ENCODE measurements at regions not wholly inside any gene's neighbourhood (a gene's known extent, or its start where the extent isn't known, plus 50 kb on each side); places are given as distances from the start of the nearest gene placed in this dataset.

DNA sequence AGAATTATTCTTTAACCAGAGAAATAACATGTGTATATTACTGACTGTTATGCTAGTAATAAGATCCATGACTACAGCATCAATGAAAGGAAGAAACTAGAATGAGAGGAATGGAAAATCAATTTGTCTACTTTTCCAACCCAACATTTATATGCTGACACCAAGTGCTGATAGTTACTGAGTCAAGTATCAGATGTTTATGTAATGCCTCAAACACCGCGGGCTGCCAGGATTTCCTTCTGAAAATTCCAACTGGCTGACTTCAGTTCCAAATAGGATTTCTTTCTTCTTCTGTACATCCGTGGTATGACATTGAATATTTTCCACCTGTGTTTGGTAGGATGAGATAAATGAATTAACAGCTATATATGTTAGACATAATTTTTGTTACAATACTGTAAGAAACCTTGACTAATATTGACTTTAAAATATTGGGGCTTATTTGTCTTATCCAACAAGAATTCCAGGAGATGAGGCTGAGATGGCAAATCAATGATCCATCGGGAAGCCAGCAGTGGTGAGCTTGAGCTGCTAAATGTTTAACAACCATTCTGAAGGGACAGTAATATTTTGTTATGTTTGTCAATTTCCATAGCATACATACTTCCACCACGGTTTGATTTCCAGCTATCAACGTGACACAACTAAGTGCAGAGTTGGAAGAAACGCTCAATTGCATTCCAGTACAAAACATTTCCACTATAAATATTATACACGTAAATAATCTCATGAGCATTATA is 435.2 kb upstream of the AUTS2 start:
- DNase-seq (ENCODE audit: low read depth): no peak

DNA sequence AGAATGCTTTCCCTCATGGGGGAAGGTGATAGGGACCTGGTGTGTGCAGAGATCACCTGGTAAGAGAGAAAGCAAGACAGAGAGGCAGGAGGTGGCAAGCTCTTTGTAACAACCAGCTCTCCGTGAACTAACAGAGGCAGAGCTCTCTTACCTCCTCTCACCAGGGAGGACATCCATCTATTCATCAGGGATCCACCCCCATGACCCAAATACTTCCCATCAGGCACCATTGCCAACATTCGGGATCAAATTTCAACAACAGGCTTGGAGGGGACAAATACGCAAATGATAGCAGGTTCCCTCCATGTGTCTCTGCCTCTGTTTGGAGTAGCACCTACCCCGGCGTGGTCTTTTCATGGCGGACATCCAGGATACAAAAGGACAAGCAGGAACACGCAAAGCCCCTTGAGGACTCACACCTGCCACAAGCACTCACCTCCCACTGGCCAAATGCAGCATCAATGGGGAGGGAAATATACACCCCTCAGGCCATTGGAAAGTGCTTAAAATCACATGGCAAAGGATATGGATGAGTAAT is 431.2 kb upstream of the AUTS2 start:
- no peak for DNase-seq (ENCODE audit: low read depth)

DNA sequence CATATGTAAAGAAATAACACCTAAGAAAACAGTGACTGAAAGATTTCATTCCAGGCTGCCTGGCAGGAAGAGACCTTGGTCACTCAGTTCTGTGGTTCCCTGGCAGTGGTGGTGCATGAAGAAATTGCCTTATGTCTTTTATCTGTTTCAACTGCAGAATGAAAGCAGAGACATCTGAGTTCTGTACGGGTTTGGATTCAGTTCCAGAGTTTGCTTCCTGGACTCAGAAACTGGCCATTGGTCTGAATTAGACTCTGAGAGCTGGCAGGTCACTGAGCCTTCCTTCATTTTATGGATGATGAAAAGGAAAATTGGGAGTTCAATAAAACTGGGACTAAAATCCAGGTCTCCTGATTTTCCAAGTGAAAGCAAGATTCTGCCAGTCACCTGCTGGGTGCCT is 428.9 kb upstream of the AUTS2 start:
- no peak for DNase-seq (ENCODE audit: low read depth)

DNA sequence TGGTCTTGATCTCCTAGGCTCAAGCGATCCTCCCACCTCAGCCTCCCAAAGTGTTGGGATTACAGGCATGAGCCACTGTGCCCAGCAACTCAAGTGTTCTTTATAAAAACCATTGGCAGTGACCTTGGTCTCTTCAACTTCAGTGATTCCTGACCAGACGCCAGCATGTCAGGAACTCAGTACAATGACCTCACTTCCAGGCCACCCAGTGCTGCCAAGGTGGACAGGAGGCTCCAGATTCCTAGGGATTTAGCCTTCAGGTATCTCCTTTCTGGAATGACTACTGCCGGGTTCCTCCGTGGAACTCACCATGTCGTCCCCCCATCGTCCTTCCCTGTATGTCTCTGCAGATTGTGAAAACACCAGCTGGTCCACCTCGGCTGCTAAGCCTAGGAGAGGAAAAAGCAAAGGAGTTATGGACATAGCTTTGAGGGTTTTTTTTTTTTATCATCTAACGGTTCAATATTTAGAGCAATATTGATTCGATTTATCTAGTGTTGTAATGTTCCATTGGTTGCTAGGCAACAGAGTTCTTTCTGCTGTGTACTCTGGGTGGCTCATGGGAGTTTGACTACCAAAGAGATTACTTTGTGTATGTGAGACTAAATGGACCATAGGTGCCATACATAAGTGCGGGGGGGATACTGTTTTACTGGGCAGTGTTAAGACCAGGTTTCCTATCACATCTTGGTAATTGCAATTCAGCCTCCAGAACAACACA is 425.8 kb upstream of the AUTS2 start:
- DNase-seq (ENCODE audit: low read depth): no peak

DNA sequence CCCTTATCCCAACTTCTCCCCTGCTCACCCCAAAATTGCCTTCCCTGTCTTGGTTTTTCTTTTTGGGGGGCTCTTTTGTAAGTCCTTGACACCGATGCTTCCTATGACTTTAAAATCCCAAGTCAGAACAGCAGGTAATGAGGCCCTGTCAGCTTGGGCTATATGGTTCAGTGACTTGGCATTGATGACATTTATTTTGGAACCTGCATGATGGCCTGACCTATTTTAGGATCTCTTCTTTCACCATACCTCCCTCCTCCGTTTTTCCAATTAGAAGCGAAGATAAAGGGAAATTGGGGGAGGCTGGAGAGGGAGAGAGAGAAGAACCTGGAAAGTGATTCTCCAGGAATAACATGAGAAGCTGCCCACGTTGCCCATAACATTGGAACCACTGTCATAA is 424.9 kb upstream of the AUTS2 start:
- no peak for DNase-seq (ENCODE audit: low read depth)

DNA sequence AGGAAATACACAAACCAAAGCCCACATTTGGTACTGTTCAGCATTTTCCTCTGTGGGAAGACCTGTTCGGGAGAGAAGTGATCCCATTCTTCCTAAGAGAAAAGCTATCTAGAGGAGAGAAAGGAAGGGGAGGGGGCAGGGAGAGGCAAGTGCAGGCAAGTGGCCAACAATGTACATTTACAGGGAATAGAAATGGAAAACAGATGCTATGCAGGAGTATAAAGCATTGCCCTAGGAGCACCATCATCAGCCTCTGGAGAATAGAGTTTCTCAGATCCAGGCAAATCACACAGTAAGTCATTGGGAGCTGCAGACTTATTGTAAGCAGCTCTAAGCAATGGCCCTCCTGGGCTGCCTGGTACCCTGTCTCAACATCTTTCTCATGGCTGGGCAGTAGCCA is 424.4 kb upstream of the AUTS2 start:
- no peak for DNase-seq (ENCODE audit: low read depth)

DNA sequence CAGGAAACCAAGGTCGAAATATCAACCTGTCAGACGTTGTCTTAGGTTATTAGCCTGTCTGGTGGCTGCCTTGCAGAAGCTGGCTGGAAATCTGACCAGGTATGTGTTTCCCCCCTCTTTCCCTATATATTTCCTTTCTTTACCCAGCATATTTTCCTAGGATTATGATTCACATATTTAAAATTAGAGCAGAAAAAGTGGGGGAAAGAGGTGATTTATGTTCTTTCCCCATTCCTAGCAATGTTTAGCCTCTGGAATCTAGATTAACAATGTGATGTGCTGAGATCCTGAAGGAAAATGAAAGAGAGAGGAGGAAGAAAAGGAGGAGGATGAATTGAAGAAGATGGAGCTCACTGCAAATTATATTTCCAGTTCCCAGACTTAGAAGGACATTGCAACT is 421.4 kb upstream of the AUTS2 start:
- DNase-seq (ENCODE audit: low read depth): no peak

DNA sequence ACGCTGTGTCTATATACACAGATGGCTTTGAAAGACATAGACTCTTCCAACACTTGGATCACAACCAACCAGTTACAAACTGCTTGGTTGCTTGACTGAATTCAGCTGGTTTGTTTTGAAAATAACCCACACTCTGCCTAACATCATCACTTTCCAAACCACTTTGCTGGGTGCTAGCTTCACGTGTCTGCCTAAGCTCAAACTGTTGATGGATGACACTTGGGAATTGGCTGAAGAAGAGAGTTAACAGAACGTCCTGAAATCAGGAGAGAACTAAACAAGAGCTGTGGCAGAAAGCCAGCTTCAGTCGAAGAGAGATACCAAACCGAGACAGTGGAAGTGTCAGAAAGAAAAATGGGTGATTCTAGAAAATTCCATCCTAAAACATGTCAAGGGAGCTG is 420.8 kb upstream of the AUTS2 start:
- DNase-seq (ENCODE audit: low read depth): no peak

DNA sequence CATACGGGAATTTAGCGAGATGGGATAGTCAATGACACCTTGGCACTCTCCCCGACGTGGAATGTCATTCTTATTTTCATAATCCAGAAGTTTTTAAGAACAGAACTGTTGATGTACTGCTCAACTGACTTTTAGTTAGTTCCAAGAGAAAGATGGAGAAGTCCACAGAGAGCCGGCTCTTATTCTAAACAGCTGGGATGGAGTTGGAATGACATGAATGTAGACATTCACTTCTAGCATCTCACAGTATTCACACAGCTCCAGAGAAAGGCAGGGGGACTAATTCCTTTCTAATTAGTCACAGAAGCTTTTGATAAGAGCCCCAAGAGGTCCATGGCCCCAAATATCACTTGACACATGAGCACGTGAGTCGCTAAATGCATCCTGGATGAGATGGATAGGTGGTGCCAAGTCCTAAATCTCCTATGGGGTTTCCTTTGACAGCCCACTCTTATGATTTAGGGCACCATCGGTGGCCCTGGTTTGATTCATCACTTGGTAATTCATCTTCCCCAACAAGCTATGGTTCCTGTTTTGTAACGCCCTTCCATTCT is 420.3 kb upstream of the AUTS2 start:
- DNase-seq (ENCODE audit: low read depth): no peak

DNA sequence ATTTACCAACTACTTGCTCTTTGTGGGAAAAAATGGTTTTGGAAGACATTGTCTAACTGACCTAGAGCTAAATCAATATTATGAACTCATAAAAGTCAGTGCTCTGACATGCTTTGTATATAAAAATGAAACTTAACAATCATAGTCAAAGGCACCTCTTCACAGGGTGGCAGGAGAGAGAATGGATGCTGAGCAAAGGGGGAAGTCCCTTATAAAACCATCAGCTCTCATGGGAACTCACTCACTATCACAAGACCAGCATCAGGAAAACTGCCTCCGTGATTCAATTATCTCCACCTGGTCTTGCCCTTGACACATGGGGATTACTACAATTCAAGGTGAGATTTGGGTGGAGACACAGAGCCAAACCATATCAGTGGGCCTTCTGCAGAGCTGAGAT is 417.6 kb upstream of the AUTS2 start:
- no peak for DNase-seq (ENCODE audit: low read depth)

DNA sequence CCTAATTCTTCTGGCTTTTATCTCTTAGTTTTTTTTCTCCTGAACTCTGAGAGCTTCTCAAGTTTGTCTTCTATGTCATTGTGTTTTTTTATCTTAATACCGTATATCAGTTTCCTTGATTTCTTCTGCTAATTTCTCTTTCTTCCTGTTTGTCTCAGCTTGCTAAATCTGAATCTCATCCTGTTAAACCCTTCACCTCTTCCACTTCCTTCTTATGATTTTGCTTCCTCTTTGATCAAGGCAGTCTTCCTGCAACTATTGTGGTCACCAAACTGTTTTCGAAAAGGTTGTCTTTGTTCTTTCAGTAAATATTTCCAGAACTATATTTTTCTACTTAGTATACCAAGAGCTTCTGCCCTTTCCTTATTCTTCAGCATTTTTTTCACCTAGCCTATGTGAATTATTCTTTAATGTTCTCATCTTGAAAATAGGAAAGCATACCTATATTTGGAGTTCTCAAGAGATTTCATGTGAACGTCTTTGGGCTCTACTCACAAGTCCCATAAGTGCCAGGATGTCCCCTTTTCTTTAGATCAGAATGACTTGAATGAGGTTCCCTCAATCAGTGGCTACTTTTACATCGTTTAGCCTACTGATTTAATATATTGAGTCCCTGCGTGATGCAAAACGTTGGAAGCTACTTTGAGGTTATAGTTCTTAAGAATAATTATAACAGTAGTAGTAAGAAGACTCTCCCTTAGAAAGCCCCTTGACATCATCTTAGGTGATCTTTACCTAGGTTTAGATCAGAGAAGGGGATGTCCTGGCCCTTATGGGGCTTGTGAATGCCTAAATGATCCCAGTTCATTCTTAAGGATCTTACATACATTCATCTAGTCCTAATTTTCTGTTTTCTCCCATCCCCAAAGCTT is 415.4 kb upstream of the AUTS2 start:
- no peak for DNase-seq (ENCODE audit: low read depth)

DNA sequence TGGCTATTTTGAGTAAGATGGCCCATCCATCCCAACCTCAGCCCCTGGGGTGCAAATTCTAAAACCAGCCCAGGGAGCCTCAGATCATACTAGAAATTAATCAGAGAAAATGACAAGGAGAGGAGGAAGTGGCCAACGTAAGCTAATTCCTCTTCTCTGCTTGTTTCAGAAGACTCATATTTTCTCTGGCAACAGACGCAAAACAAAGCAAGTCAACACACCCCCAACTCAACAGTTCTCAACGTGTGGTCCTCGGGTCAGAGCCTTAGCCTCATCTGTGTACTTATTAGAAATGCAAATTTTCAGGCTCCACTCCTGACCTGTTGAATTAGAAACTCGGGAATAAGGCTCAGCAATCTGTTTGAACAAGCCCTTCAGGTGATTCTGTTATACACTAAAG is 413.9 kb upstream of the AUTS2 start:
- no peak for DNase-seq (ENCODE audit: low read depth)

DNA sequence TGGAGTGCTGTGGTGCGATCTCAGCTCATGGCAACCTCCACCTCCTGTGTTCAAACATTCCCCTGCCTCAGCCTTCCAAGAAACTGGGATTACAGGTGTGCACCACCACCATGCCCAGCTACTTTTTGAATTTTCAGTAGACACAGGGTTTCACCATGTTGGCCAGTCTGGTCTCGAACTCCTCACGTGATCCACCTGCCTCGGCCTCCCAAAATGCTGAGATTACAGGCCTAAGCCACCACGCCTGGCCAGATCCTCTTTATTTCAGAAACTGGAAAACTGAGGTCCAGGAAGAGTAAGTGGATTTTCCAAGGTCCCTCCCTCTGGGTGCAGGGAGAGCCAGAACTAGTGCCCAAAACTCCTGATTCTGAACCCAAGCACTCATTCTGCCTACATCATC is 413.1 kb upstream of the AUTS2 start:
- no peak for DNase-seq (ENCODE audit: low read depth)

DNA sequence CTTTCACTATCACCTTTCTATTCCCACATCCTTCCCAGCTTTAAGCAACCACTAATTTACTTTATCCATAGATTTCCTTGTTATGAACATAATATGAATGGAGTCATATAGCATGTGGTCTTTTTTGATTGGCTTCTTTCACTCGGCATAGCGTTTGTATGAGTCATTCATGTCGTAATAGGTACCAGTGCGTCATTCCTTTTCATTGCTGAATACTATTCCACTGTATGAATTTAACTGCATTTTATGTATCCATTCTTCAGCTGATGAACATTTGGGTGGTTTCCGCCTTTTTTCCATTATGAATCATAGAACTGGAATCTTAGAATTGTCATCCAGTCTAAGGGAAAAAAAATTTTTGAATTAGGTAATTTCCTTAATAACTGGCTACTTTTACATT is 411.3 kb upstream of the AUTS2 start:
- no peak for DNase-seq (ENCODE audit: low read depth)

DNA sequence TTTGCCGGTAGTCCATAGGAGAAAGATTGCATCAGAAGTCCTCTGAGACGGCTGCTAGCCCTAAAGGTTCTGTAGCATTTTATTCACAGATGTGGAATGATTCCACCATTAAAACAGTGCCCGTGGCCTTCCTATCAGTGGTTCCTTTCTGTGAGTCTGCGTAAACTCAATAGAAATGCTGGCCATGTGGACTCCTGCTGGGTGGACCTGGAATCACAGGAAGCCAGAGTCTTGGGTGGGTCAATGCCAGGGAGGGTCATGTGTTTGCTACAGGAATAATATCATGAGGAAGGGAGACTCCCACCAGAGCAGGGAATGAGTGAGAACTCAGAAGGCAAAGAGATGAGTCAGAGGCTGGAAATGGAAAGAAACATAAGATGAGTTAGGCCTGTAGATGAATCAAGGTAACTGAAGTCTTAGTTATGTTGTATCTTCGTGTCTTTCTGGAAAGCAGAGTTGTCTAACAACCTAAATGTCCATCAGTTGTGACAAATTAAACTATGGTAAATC is 410.4 kb upstream of the AUTS2 start:
- DNase-seq (ENCODE audit: low read depth): no peak

DNA sequence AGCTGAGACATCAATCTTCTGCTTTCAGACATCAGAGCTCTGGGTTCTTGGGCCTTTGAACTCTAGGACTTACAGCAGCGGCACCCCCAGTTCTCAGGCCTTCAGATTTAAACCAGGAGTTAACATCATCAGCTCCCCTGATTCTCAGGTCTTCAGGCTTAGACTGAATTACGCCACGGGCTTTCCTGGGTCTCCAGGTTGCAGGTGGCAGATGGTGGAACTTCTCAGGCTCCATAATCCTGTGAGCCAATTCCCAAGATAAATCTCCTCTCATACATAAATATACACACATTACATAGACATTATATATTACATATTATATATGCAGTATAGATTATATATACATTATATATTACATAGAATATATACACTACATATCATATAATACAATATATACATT is 408.9 kb upstream of the AUTS2 start:
- DNase-seq (ENCODE audit: low read depth): no peak

DNA sequence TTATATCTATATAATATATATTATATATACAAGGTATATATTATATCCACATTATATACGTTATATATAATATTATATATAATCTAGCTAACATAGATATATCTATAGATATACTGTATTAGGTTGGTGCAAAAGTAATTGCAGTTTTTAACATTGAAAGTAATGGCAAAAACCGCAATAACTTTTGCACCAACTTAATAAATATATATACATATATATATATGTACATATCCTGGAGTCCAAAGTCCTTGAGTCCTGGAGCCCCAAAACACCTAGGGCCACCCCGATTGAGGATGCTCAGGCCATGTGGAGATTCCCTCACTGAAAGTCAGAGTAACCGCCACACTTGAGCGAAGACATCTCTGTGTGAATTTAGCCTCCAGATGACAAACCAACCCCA is 408.2 kb upstream of the AUTS2 start:
- DNase-seq (ENCODE audit: low read depth): no peak

DNA sequence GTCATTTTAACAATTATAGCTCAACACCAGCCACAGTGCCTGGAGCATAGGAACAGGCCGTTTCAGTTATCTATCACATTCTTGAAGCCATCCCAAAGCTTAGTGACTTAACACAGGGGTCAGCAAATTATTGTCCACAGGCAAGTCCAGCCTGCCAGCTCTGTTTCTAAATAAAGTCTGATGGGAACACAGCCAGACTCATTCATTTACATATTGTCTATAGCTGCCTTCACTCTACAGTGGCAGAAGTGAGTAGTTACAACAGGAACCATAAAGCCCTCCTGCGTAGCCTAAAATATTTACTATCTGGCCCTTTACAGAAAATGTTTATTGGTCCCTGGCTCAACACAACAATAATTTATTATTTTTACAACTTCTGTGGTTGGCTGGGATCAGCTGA is 407.5 kb upstream of the AUTS2 start:
- DNase-seq (ENCODE audit: low read depth): no peak

DNA sequence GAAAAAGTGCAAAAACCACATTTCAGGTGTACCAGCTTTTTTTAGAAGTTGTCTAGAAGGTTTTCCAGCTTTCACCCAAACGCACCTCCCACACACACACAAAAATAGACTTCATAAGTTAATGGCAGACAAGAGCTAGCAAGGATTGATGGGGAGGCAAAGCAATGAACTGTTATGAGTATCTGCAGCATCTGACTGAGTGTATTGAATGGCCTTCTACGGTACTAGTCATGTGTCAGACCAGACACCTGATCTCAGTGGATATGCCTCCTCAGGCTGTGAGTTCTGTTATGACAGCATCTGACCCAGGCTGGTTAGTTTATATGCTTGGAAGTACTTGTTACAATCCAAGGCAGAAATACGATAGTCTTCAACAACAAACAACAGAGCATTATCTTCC is 406.1 kb upstream of the AUTS2 start:
- DNase-seq (ENCODE audit: low read depth): no peak

DNA sequence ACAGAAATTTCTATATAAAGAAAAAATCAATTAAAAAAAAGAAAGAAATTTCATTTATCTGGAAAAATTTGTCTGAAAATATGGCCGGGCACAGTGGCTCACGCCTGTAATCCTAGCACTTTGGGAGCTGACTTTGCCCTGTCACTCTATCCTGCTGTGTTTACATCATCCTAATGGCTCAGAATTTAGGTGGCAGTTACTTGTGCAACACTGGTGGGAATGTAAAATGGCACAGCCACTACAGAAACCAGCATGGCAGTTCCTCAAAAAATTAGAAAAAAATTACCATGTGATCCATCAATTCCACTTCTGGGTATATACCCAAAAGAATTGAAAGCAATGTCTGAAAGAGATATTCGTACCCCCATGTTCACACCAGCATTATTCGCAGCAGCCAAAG is 405.2 kb upstream of the AUTS2 start:
- DNase-seq (ENCODE audit: low read depth): no peak

DNA sequence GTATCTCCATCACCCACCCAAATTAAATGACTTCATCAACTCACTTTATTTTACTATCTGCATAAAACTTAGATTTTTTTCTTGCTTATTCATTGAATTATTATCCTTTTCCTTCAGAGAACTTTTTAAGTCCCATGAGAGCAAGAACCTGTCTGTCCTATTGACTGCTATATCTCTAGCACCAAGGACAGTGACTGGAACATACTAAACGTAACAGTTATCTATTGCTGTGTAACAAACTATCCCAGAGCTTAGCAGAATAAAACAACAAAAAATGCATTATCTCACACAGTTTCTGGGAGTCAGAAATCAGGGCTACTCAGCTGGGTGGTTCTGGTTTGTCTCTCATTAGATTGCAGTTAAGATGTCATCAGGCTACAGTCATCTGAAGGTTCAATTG is 401.7 kb upstream of the AUTS2 start:
- DNase-seq (ENCODE audit: low read depth): no peak

DNA sequence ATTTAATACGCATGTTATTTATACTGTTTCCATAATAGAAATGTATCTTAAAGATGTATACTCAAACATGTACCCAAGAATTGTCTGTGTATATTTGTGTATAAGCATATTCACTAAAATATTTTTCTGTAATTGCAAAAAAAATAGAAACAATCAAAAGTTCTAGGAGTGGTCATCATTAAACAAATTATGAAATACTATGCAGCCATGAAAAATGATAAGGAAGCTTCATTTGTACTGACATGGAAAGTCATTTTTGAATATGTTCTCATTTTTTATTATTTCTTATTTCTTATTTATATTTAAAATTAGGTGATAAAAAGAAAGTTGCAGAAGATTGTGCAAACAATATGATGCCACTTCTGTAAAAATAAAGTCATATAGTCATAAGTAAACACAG is 400.0 kb upstream of the AUTS2 start:
- no peak for DNase-seq (ENCODE audit: low read depth)

Data from stimulated activated CD8-positive, alpha-beta memory T cell treated with anti-CD3 and anti-CD28 coated beads, Interleukin-12 subunit alpha, Interleukin-12 subunit beta, amount 100 ng/mL, for 1 hour (primary cell).